MM.1S (cell line): ENCODE measurements at regions not wholly inside any gene's neighbourhood (a gene's known extent, or its start where the extent isn't known, plus 50 kb on each side); places are given as distances from the start of the nearest gene placed in this dataset.

Source experiments
- DNase-seq: peaks from one replicate; pipeline ENCODE4 v3.0.0-alpha.2; 2015
- H2AFZ ChIP-seq: fragments of 300-600 bp; sonication (generic); 2 replicates; pipeline ENCODE4 v1.6.0; 2016; ENCODE audit warnings: antibody characterized with exemption, low read length
- H3F3A ChIP-seq: fragments of 300-600 bp; sonication (generic); 2 replicates; pipeline ENCODE4 v1.6.1; 2016; ENCODE audit warnings: mild to moderate bottlenecking, antibody characterized with exemption, low read length, moderate library complexity, mixed read lengths; ENCODE audit not compliant: insufficient read depth
- H3K27ac ChIP-seq: fragments of 300-600 bp; sonication (generic); 2 replicates; pipeline ENCODE4 v1.5.1; 2016; ENCODE audit warnings: mild to moderate bottlenecking, low read length
- H3K27me3 ChIP-seq: fragments of 300-600 bp; sonication (generic); replicated peaks from 2 replicates; pipeline ENCODE4 v1.6.0; 2016; ENCODE audit warnings: low read length; ENCODE audit not compliant: insufficient read depth
- H3K36me3 ChIP-seq: fragments of 300-600 bp; sonication (generic); replicated peaks from 2 replicates; pipeline ENCODE4 v1.6.1; 2016; ENCODE audit warnings: mild to moderate bottlenecking, low read length, mixed read lengths; ENCODE audit not compliant: insufficient read depth
- H3K4me1 ChIP-seq: fragments of 300-600 bp; sonication (generic); 2 replicates; pipeline ENCODE4 v1.6.1; 2016; ENCODE audit warnings: low read length, mixed read lengths
- H3K4me2 ChIP-seq: fragments of 300-600 bp; sonication (generic); 2 replicates; pipeline ENCODE4 v1.6.0; 2016; ENCODE audit warnings: low read depth, low read length
- H3K4me3 ChIP-seq: fragments of 300-600 bp; sonication (generic); 2 replicates; pipeline ENCODE4 v1.5.1; 2016; ENCODE audit warnings: low read length, mixed read lengths
- H3K79me2 ChIP-seq: fragments of 300-600 bp; sonication (generic); 2 replicates; pipeline ENCODE4 v1.6.1; 2016; ENCODE audit warnings: mixed run types, low read length, mixed read lengths
- H3K9ac ChIP-seq: fragments of 300-600 bp; sonication (generic); 2 replicates; pipeline ENCODE4 v1.6.1; 2016; ENCODE audit warnings: low read length, mixed read lengths
- H3K9me2 ChIP-seq: fragments of 300-600 bp; sonication (generic); replicated peaks from 2 replicates; pipeline ENCODE4 v1.6.1; 2016; ENCODE audit warnings: mild to moderate bottlenecking, low read length, mixed read lengths; ENCODE audit not compliant: insufficient read depth
- H3K9me3 ChIP-seq: fragments of 300-600 bp; sonication (generic); replicated peaks from 2 replicates; pipeline ENCODE4 v1.6.1; 2016; ENCODE audit warnings: mild to moderate bottlenecking, low read length, mixed read lengths; ENCODE audit not compliant: insufficient read depth
- H4K20me1 ChIP-seq: fragments of 300-600 bp; sonication (generic); 2 replicates; pipeline ENCODE4 v1.6.1; 2016; ENCODE audit warnings: mild to moderate bottlenecking, low read length, moderate library complexity, mixed read lengths; ENCODE audit not compliant: insufficient read depth
- EZH2 ChIP-seq: fragments of 300-600 bp; sonication (generic); optimal IDR thresholded peaks from 2 replicates; pipeline ENCODE3; 2017; ENCODE audit warnings: low read depth, mild to moderate bottlenecking, antibody characterized with exemption, low read length, mixed read lengths
- EZH2phosphoT487 ChIP-seq: fragments of 300-600 bp; sonication (generic); IDR thresholded peaks from 2 replicates; pipeline ENCODE4 v1.6.1; 2018; ENCODE audit warnings: antibody characterized with exemption, low read length
- TF ChIP-seq, protein P1 (sequence below): fragments of 300-600 bp; sonication (generic); IDR thresholded peaks from 2 replicates; pipeline ENCODE4 v1.5.1; 2016; ENCODE audit warnings: antibody characterized with exemption, low read length, mixed read lengths

DNA sequence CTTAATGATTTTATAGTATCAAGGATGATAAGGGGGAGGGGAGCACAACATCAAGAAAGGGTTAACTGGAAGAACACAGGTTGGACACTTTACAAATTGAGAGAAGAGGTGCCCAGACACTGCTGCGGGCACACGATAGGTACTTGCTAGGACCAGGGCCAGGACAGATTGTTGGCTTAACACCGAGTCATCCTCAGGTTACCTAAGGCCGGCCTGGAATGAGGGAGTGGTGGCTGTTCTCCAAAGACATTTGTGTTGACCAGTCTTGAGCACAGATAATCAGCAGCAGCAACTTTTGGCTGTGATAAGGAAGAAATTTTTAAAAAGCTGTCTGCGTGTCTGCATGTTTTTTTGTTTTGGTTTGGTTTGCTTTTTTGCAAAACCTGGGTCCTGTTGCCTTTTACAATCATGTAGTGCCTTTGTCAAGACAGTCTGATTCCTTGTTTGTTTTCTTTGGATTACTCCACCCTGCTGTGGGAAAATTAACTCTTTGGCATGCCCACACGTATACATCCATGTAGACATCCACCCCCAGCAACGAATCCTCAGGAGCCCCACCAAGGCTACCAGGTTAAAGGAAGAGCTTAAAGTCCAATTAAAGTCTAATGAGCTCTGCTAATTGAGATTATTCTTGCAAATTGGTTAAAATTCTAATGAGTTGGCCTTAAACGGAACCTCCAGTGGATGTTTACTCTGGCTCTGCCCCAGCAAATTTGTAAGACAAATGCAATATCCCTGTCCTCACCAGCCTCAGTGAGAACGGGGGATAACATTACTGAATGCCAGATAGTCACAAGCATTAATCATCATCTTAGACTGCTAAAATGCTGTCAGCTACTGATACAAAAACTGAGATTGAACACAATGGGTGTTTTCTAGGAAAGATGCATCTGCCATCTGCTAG lies 382.3 kb downstream of the ACTL7B start:
- Histone ChIP-seq H3K9me3 (no peaks in the 10 kb centered on the region), H3K27ac (no peak overlapping the region), H4K20me1 (no peaks in the 10 kb centered on the region), H3K4me2 (no peak overlapping the region), H3K27me3 (no peaks in the 10 kb centered on the region), H3K36me3 (no peaks in the 10 kb centered on the region), H3K9ac (no peak overlapping the region), H3K79me2 (no peaks in the 10 kb centered on the region), H3K4me3 (no peak overlapping the region), H3K4me1 (no peaks in the 10 kb centered on the region), H3K9me2 (no peaks in the 10 kb centered on the region), H3F3A (no peaks in the 10 kb centered on the region), H2AFZ (no peak overlapping the region)
- TF ChIP-seq EZH2phosphoT487 (no peak), EZH2 (no peak)
- TF ChIP-seq, protein P1, sequence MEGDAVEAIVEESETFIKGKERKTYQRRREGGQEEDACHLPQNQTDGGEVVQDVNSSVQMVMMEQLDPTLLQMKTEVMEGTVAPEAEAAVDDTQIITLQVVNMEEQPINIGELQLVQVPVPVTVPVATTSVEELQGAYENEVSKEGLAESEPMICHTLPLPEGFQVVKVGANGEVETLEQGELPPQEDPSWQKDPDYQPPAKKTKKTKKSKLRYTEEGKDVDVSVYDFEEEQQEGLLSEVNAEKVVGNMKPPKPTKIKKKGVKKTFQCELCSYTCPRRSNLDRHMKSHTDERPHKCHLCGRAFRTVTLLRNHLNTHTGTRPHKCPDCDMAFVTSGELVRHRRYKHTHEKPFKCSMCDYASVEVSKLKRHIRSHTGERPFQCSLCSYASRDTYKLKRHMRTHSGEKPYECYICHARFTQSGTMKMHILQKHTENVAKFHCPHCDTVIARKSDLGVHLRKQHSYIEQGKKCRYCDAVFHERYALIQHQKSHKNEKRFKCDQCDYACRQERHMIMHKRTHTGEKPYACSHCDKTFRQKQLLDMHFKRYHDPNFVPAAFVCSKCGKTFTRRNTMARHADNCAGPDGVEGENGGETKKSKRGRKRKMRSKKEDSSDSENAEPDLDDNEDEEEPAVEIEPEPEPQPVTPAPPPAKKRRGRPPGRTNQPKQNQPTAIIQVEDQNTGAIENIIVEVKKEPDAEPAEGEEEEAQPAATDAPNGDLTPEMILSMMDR = no peak
- no peak for DNase-seq

DNA sequence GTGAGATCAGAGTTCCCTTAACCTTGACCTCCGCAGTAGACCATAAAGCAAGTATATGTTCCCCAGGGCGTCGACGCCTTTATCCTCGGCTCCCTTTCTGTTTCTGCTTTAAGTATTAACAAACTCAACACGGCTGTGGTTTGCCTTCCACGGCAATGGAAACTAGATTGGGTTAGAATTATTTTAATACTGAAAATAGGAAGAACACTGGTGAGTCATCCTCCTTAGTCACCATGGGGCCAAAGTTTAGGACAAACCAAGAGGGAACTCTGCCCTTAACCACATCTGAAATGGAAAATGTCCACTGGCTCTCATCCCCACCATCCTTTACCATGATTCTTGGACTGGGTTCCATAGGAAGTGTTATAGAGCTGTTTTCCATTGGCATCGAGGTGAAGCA lies 386.1 kb downstream of the ACTL7B start:
- no peaks in the 10 kb centered on the region for H3K4me1 ChIP-seq
- no peaks in the 10 kb centered on the region for H3K79me2 ChIP-seq
- H3K9ac ChIP-seq = no peak overlapping the region
- H2AFZ ChIP-seq = no peak overlapping the region
- no peaks in the 10 kb centered on the region for H3K27me3 ChIP-seq
- H4K20me1 ChIP-seq = no peaks in the 10 kb centered on the region
- H3F3A ChIP-seq = no peaks in the 10 kb centered on the region
- H3K27ac ChIP-seq = no peak overlapping the region
- no peak overlapping the region for H3K4me2 ChIP-seq
- no peak for DNase-seq
- H3K9me3 ChIP-seq = no peaks in the 10 kb centered on the region
- H3K4me3 ChIP-seq = no peak overlapping the region
- TF ChIP-seq EZH2 (no peak), EZH2phosphoT487 (no peak)
- TF ChIP-seq, protein P1 = no peak
- no peaks in the 10 kb centered on the region for H3K9me2 ChIP-seq
- H3K36me3 ChIP-seq = no peaks in the 10 kb centered on the region

DNA sequence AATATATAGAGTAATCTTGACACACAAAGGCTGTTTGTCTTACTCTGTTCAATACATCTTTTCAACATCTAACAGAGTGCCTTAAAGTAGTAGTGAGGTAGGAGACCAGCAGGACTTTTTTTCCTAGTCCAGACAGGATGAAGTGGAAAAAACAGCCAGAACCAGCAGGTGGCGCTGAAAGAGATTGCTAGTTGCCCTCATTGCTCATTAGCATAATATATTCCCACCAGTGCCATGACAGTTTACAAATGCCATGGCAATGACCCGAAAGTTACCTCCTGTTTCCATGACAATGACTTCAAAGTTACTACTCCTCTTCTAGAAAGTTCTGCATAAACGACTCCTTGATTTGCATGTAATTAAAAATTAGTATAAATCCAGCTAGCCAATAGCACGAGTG lies 387.4 kb downstream of the ACTL7B start:
- peak; percentile 37 for DNase-seq
- no peak overlapping the region for H3K4me2 ChIP-seq
- H2AFZ ChIP-seq = no peak overlapping the region
- no peak overlapping the region for H3K4me3 ChIP-seq
- H3K9me3 ChIP-seq = no peaks in the 10 kb centered on the region
- no peaks in the 10 kb centered on the region for H4K20me1 ChIP-seq
- TF ChIP-seq EZH2 (no peak), EZH2phosphoT487 (no peak)
- TF ChIP-seq, protein P1 = peak; percentile 50
- H3F3A ChIP-seq = no peaks in the 10 kb centered on the region
- H3K9me2 ChIP-seq = no peaks in the 10 kb centered on the region
- no peak overlapping the region for H3K27ac ChIP-seq
- H3K36me3 ChIP-seq = no peaks in the 10 kb centered on the region
- H3K4me1 ChIP-seq = no peaks in the 10 kb centered on the region
- no peaks in the 10 kb centered on the region for H3K79me2 ChIP-seq
- no peaks in the 10 kb centered on the region for H3K27me3 ChIP-seq
- no peak overlapping the region for H3K9ac ChIP-seq
